Uterus (tissue), 3 donors: ENCODE measurements at regions not wholly inside any gene's neighbourhood (a gene's known extent, or its start where the extent isn't known, plus 50 kb on each side); places are given as distances from the start of the nearest gene placed in this dataset.

Experiments used
- DNase-seq, 2 donors: peaks; one replicate each; pipeline ENCODE4 v3.0.0-alpha.2; 2019 to 2020
- H3K27ac ChIP-seq, 2 donors: fragments of 200-600 bp; sonication (generic); 1 replicate in 1 of 2; 2 replicates in 1 of 2; pipeline ENCODE4 v1.5.1; 2016 to 2018
- H3K27me3 ChIP-seq, 2 donors: fragments of 200-600 bp; sonication (generic); one replicate each; pipeline ENCODE4 v1.5.1; 2018 to 2019; ENCODE audit warnings: control low read depth in 1 of 2
- H3K36me3 ChIP-seq, 2 donors: fragments of 200-600 bp; sonication (generic); one replicate each; pipeline ENCODE4 v1.5.1; 2019; ENCODE audit warnings: control low read depth in 1 of 2
- H3K4me1 ChIP-seq, 2 donors: fragments of 200-600 bp; sonication (generic); one replicate each; pipeline ENCODE4 v1.5.1; 2018 to 2019; ENCODE audit warnings: control low read depth in 1 of 2
- H3K4me3 ChIP-seq, 2 donors: fragments of 200-600 bp; sonication (generic); 1 replicate in 1 of 2; 2 replicates in 1 of 2; pipeline ENCODE4 v1.5.1; 2018 to 2019; ENCODE audit warnings: mild to moderate bottlenecking in 1 of 2
- H3K9me3 ChIP-seq, 2 donors: fragments of 200-600 bp; sonication (generic); one replicate each; pipeline ENCODE4 v1.5.1; 2019; ENCODE audit warnings: control low read depth in 1 of 2
- POLR2A ChIP-seq, 2 donors: fragments of 450-650 bp; IDR thresholded peaks; one replicate each; pipeline ENCODE4 v1.6.1; 2016; ENCODE audit warnings: antibody characterized with exemption in 2 of 2, mild to moderate bottlenecking in 1 of 2, moderate library complexity in 1 of 2
- intact Hi-C: fragments of 100-400 bp; cut with DNase I; formaldehyde crosslinking; loops from one replicate; pipeline ENCODE4 v1.15.1; 2023; ENCODE audit warnings: low total_unique reads
- TF ChIP-seq, protein P1 (sequence below), 4 experiments: fragments of 200-600 bp in 2 of 4; fragments of 450-650 bp in 2 of 4; sonication (generic) in 2 of 4; IDR thresholded peaks; one replicate each; pipeline ENCODE4 v1.5.1; 2016 to 2019; ENCODE audit warnings: antibody characterized with exemption in 4 of 4, mild to moderate bottlenecking in 2 of 4, moderate library complexity in 1 of 4
- donor health status: DM: yes; HTN: yes; CAD: no.

- Histone ChIP-seq H3K4me1 (no peaks in the 10 kb centered on the region), H3K27me3 (no peaks in the 10 kb centered on the region), H3K36me3 (no peaks in the 10 kb centered on the region), H3K27ac (no peak overlapping the region), H3K9me3 (no peaks in the 10 kb centered on the region), H3K4me3 (no peak overlapping the region)
- TF ChIP-seq, protein P1, sequence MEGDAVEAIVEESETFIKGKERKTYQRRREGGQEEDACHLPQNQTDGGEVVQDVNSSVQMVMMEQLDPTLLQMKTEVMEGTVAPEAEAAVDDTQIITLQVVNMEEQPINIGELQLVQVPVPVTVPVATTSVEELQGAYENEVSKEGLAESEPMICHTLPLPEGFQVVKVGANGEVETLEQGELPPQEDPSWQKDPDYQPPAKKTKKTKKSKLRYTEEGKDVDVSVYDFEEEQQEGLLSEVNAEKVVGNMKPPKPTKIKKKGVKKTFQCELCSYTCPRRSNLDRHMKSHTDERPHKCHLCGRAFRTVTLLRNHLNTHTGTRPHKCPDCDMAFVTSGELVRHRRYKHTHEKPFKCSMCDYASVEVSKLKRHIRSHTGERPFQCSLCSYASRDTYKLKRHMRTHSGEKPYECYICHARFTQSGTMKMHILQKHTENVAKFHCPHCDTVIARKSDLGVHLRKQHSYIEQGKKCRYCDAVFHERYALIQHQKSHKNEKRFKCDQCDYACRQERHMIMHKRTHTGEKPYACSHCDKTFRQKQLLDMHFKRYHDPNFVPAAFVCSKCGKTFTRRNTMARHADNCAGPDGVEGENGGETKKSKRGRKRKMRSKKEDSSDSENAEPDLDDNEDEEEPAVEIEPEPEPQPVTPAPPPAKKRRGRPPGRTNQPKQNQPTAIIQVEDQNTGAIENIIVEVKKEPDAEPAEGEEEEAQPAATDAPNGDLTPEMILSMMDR (IDR thresholded peaks at IDR 0.05), result no peak
- no peak for TF ChIP-seq POLR2A (IDR thresholded peaks at IDR 0.05)
- intact Hi-C loops, result no loop called here
- DNase-seq, result no peak
Measured at GRCh38 chr2:81839780-81840179, 1535.2 kb upstream of the LRRTM1 start.

DNA sequence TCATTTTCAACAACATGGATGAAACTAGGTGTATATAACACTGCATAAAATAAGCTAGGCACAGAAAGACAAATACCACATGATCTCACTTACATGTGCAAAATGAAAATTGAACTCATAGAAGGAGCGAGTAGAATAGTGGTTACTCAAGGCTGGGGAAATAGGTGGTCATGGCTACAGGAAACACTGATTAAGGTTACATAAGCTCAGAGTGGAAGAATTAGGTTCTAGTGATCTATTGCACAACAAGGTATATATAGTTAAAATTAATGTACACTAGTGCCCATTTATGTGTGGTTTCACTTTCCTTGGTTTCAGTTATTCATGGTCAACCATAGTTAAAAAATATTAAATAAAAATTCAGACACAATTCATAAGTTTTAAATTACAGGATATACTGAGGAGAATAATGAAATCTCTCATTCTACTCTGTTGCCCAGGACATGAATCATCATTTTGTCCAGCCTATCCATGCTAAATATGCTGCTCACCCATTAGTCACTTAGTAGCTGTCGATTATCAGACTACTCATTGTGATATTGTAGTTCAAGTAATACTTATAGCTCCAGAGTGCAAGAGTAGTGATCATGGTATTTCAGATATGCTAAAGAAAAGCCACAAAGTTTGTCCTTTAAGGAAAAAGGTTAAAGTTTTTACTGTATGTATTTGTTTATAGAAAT, 1530.9 kb upstream of the LRRTM1 start:
- TF ChIP-seq, protein P1 (IDR thresholded peaks at IDR 0.05), result no peak
- TF ChIP-seq POLR2A (IDR thresholded peaks at IDR 0.05), result no peak
- Histone ChIP-seq H3K36me3 (no peaks in the 10 kb centered on the region), H3K27ac (no peak overlapping the region), H3K4me1 (no peaks in the 10 kb centered on the region), H3K27me3 (no peaks in the 10 kb centered on the region), H3K4me3 (no peak overlapping the region), H3K9me3 (no peaks in the 10 kb centered on the region)
- DNase-seq, result no peak
- intact Hi-C loops, result no loop called here

GRCh38 chr2:81786811-81787210, 1482.3 kb upstream of the LRRTM1 start:
- intact Hi-C loops, result no loop called here
- H3K36me3 ChIP-seq, result no peaks in the 10 kb centered on the region
- no peak for DNase-seq
- no peak for TF ChIP-seq POLR2A (IDR thresholded peaks at IDR 0.05)
- TF ChIP-seq, protein P1 (IDR thresholded peaks at IDR 0.05), result no peak
- H3K4me3 ChIP-seq, result no peak overlapping the region
- no peaks in the 10 kb centered on the region for H3K9me3 ChIP-seq
- no peaks in the 10 kb centered on the region for H3K4me1 ChIP-seq
- H3K27ac ChIP-seq, result no peak overlapping the region
- no peaks in the 10 kb centered on the region for H3K27me3 ChIP-seq

DNA sequence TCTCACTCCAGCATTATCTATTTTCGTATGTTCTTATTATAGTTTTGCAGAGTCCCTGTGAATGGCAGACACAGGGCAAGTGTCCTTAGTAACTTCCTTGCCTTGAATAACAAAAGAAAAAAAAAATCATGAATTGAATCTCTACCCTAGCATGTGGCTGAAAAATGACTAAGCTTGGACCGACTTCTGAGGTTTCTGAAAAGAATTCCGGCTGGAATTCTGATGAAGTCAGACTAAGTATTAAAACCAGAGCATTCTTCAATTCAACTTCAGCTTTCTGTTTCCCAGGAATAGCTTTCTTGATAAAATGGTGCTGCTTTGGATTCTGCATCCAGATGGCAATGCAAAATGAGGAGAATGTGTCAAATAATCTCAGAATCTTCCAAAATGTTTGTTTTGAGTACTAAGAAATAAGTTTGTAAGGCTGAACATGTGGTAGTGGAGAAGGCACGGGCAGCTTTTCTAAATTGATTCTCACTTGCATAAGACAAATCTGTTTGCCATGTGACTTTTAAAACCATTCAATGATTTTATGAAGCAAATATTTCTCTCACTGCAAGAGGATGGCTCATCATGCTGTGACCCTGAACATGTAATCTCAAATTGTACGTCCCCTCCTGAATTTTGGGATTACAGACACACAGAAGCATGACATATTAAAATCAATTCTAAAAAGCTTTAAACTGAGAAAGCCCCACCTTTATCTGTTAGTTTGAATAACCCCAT, 1462.8 kb upstream of the LRRTM1 start:
- H3K9me3 ChIP-seq, result no peaks in the 10 kb centered on the region
- intact Hi-C loops, result no loop called here
- no peak for DNase-seq

More for the DNA sequence above, 1462.8 kb upstream of the LRRTM1 start:
- H3K4me3 ChIP-seq, result no peak overlapping the region
- H3K36me3 ChIP-seq, result no peaks in the 10 kb centered on the region
- TF ChIP-seq POLR2A (IDR thresholded peaks at IDR 0.05), result no peak
- TF ChIP-seq, protein P1 (IDR thresholded peaks at IDR 0.05), result no peak
- H3K27me3 ChIP-seq, result no peaks in the 10 kb centered on the region
- no peaks in the 10 kb centered on the region for H3K4me1 ChIP-seq
- H3K27ac ChIP-seq, result no peak overlapping the region
